GM12872 (cell line): ENCODE measurements at regions not wholly inside any gene's neighbourhood (a gene's known extent, or its start where the extent isn't known, plus 50 kb on each side); places are given as distances from the start of the nearest gene placed in this dataset.

Experiments used
- TF ChIP-seq, protein P1 (sequence below): IDR thresholded peaks from 3 replicates; pipeline ENCODE4 v1.5.1; 2011; ENCODE audit warnings: low read depth, mild to moderate bottlenecking, low read length, moderate library complexity; ENCODE audit not compliant: insufficient read depth

GRCh38 chr2:21519412-21519811 lies 395.6 kb downstream of the TDRD15 start:
- TF ChIP-seq, protein P1, sequence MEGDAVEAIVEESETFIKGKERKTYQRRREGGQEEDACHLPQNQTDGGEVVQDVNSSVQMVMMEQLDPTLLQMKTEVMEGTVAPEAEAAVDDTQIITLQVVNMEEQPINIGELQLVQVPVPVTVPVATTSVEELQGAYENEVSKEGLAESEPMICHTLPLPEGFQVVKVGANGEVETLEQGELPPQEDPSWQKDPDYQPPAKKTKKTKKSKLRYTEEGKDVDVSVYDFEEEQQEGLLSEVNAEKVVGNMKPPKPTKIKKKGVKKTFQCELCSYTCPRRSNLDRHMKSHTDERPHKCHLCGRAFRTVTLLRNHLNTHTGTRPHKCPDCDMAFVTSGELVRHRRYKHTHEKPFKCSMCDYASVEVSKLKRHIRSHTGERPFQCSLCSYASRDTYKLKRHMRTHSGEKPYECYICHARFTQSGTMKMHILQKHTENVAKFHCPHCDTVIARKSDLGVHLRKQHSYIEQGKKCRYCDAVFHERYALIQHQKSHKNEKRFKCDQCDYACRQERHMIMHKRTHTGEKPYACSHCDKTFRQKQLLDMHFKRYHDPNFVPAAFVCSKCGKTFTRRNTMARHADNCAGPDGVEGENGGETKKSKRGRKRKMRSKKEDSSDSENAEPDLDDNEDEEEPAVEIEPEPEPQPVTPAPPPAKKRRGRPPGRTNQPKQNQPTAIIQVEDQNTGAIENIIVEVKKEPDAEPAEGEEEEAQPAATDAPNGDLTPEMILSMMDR = no peak

DNA sequence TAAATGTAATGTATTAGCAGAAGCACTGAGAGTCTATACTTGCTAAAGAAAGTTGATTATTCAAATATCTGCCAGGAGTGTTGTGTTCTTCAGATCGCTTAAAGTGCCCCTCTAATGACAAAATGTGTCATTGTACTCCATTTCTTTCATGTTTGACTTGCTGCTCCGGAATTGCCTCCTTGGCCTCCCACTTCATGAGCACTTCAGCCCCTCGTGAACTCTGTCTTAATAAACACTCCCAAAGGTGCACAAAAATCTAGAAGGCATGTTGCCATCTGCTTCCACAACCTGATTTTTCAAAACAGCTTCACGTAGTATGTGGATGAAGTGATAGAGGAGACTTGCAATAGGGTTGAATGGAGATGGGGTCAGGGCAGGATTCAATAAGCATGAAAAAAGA lies 396.1 kb downstream of the TDRD15 start:
- TF ChIP-seq, protein P1 = no peak

- TF ChIP-seq, protein P1 = no peak
These were observed 412.1 kb downstream of the TDRD15 start for GRCh38 chr2:21535826-21536225.

GRCh38 chr2:21539685-21540084 lies 415.9 kb downstream of the TDRD15 start:
- TF ChIP-seq, protein P1 = no peak

DNA sequence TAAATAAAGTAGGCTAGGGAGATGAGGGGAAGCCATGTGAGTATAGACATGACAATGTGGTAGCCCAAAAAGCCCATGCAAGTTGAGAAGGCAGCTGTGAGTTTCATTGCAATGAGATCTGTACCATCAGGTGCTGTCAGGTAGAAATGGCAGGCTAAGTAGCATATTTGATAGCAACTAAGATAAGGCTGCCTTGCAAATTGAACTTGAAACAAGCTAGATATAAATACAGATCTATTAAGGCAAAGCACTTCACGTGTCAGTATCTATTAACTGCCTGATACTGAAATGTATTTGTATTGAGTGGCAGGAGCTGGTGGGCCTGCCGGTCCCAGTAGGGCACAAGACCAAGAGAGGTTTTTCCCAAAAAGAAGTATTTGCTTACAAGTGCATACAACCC lies 419.9 kb downstream of the TDRD15 start:
- TF ChIP-seq, protein P1 = no peak

DNA sequence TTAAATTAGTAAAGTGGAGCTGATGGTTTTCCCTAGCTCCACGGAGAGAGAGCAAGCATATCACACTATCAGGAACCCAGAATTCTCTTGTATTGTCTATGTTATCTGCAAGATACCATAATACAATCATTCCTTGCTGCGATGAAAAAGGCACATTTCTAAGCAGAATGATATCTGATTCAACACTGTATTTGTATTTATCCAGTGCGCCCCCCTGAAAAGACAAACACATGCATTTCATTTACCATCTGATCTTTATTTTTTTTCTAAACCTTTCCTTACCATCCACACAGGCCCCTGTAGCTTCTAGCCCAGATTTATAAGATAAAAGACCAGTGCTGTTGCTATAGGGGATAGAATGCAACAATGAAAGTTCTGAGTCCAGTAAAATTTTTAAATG lies 420.6 kb downstream of the TDRD15 start:
- TF ChIP-seq, protein P1 = no peak

- TF ChIP-seq, protein P1 = no peak
These were observed 429.2 kb downstream of the TDRD15 start for GRCh38 chr2:21552981-21553380.

- TF ChIP-seq, protein P1 = no peak
These were observed 435.6 kb downstream of the TDRD15 start for GRCh38 chr2:21559351-21559750.
